GM18517 (cell line): ENCODE measurements at regions not wholly inside any gene's neighbourhood (a gene's known extent, or its start where the extent isn't known, plus 50 kb on each side); places are given as distances from the start of the nearest gene placed in this dataset.

Experiments used
- ATAC-seq: cut with Tn5 transposase; IDR thresholded peaks from one replicate; pipeline ENCODE4 v1.9.1; 2021; ENCODE audit warnings: mild to moderate bottlenecking, moderate library complexity; ENCODE audit not compliant: unreplicated experiment

GRCh38 chr9:107949061-107949460, 459.5 kb upstream of the KLF4 start:
- ATAC-seq: no peak

- ATAC-seq: no peak
These were observed 459.0 kb upstream of the KLF4 start for GRCh38 chr9:107948601-107949000.

DNA sequence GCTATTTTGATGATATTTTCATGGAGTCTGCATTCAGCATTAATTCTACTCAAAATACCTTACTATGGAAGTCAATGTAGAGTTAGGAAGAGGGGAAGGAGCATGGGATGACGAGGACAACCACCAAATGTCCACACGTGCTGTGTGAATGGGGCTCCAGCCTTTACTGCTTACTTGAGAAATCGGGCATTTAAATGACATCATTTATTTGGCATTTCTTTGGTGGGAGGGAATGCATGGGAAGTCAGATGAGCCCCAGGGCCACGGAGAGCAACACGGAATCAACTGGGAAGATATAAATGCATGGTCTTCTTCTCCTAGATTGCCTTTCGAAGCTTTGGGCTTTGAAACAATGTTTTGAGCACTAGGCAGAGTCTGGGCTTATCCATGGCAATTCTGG, 458.5 kb upstream of the KLF4 start:
- ATAC-seq: no peak

DNA sequence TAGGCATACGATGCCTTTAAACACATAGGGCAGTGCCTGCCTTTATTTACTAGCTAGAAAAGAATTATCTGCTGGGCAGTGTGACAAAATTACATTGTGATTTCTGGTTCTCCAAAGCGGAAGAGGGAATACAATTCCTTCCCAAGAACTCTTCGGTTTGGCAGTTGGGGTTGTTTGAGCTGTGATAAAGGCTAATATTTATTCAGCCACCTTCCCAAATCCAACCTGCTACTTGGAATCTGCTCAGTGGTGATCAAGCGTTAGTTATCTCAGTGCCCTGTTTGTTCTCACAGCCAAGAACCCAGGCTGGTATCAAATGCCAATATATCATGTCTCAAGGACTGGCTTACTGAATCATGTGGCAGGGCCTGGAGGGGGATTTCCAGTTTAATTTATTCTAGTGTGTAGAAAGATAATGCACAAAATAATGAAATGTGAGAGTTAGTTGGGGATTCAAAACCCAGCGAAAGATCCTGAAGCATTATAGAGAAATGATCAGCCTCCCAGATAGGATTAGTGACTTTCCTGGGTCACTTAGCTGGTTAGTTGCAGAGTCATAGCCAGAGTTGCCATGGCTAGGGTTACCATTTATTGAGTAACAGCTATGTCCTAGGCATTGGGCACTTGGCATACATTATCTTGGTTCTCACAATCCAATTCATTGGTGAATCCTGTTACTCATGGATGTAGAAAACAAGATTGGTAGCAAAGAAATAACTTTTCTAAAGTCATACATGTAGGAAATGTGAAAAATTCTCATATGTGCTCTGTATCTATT, 457.0 kb upstream of the KLF4 start:
- ATAC-seq: no peak

DNA sequence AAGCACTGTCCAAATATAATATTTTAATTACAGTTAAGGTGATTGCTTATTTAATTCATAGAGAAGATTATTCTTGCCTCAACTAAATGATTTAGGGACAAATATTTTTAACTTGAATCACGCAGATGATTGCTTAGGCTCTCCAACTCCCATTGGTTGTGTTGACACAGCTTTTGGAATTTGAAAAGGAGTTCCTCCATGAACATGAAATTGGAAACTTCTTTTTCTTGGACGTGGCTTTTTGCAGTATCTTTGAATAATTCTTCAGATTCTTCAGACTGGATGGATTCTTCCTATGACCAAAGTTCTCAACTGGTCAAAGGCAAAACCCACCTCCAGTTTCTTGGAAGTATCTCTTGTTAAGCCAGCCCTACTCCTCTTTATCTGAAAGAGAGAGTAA, 456.4 kb upstream of the KLF4 start:
- ATAC-seq: no peak

GRCh38 chr9:107945493-107945892, 455.9 kb upstream of the KLF4 start:
- ATAC-seq: no peak

GRCh38 chr9:107944387-107944786, 454.8 kb upstream of the KLF4 start:
- ATAC-seq: no peak

GRCh38 chr9:107943901-107944300, 454.3 kb upstream of the KLF4 start:
- no peak for ATAC-seq

DNA sequence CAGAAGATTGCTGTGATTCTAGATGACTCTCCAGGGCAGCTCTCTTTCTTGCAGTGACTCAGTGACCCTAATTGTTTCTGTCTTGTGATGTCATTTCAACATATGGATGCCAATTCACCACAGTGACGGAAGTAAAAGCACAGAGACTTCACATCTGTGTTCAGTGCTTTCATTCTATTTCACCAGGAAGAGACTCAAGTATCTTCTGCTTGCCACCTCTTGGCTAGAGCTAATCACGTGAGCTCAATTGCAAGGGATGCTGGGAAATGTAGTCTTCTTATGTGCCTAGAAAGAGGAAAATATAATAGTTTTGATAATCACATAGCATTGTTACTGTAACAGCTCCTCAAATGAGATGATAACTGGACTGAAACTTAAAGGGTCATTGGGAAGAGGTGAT, 453.3 kb upstream of the KLF4 start:
- no peak for ATAC-seq

GRCh38 chr9:107942291-107942690, 452.7 kb upstream of the KLF4 start:
- ATAC-seq: no peak

DNA sequence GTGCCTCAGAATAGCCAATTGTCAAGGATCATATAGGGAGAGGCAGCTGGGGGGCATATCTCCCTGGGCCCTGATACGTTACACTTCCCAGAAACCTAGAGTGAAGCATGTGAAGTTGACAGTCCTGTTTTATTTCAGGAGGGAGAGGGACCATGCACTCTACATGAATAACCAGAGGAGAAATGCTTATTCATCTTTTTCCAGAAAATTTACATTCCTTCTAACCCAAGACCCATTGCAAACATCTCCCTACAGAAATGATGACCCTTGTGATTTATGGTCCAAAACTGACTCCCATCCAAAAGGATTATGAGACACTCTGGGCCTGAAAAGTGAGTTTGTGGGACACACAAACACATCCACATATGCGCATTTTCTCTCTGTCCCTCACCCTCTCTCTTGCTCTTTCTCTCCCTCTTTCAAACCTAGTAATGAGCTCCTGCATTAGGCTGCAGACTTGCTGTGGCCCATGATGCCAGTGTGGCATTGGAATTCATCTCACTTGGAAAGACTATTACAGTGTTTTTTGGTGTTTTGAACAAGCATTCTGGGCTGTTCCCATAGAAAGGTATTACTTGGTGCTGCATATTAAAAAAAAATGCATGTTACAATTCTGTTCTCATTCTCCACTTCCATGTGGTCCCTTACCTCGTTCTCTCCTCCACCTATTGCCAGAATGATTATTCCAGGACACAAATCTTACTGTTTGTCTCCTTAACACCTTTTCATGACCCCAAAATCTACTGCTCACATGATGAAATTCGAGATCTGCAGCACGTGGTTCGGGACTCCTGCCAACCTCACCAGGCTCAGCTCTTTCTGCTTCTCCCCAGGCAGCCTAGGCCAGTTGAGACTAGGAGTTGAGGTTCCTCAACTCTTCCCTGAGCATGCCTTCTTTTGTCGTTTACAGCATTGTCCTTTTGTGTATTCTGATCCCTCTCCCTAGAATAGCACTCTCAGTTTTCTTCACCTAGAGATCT, 451.3 kb upstream of the KLF4 start:
- ATAC-seq: no peak

DNA sequence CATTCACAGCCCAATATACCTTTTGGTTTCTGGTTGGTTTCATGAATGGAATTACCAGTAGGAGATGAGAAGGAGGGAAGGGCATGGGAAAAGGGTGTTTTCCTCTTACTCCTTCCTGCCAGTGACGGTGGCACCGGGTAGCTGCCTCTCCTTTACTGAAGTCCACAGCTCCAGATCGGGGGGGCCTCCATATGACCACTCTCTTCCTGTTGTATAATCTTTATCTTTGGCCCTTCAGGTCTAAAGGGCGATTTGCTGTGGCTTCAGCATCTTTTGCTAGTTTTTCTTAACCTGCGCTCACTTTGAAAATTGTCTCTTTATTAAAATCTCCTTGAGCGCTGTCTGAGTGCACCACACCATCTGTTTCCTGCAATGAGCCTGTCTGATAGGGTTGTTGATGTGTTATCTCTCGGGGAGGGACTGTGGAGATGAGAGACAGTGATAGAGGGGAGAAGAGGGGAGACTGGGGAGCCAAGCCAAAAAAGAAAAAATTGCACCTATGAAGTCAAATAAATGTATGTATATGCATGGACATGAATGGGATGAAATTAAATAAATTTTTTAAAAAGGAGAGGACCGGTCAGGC, 449.3 kb upstream of the KLF4 start:
- no peak for ATAC-seq

- no peak for ATAC-seq
These were observed 446.4 kb upstream of the KLF4 start for GRCh38 chr9:107935931-107936330.

- no peak for ATAC-seq
These were observed 443.9 kb upstream of the KLF4 start for GRCh38 chr9:107933516-107933915.

DNA sequence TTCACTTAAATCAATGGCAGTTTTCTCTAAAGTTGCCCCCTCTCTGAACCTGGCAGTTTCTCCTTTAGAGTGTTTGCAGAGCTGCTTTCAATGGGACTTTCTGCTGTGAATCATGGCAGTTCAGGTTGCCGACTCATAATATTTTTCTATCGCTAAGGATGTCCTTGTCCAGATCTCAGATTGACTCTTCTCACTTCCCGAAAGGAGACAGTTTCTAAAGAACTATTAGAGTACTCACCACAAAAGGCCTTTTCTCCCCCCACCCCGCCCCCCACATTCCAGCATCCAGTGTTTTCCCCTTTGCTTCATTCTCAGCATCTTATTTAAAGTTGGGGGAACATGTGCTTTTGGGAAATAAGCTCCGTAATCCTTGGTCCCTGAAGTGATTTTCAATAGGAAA, 443.5 kb upstream of the KLF4 start:
- no peak for ATAC-seq

DNA sequence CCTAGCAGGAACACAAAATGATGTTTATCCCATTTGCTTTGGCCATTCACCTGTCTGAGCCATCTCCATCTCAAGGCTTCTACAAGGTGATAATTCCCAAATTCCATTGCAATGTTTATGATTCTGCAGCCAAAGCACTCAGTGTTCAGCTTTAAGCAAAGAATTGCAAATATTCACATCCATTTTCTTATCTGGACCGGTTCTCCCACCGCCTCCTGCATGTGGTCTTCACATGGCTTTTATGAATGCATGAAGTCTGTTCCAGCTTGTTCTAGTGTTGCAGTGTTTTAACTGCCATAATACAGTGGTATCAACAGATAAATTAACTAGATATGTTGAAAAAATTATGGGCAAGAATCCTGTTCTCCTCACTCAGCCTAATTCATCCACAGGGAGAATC, 443.0 kb upstream of the KLF4 start:
- no peak for ATAC-seq

DNA sequence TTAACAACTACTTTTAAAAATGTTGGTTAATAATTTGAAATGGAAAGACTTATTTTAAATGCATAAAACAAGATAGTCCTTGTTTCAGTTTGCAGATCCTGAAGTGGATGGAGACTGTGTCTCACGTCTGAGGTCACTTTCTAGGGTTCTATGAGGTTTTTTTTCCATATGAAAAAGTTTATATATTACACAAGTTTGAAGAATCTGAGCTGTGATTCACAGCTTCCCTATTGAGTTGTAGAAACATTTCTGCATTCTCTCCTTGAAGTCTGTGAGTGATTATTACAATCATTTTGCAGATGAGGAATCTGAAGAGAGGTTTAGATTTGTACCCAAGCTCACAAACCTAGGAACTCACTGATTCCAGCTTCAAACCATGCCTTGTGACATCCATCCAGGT, 442.5 kb upstream of the KLF4 start:
- ATAC-seq: no peak

- ATAC-seq: no peak
These were observed 441.6 kb upstream of the KLF4 start for GRCh38 chr9:107931071-107931715.

DNA sequence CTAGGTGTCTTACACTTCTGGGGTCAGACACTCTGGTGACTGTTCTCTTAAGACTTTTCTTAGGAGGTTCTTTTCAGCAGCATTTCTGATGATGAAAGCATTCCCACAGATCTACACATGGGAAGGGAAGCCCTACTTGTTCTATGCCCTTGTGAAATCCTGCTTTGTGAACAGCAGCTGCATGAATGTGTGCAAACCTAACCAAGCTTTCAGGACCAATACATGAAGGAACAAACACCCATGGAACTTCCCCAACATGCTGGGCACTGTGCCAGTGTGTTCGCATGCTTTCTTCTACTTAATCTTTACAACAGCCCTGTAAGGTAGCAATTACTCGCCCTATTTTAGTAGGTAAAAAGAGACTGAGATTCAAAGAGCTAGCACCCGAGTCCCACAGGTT, 439.9 kb upstream of the KLF4 start:
- ATAC-seq: no peak

DNA sequence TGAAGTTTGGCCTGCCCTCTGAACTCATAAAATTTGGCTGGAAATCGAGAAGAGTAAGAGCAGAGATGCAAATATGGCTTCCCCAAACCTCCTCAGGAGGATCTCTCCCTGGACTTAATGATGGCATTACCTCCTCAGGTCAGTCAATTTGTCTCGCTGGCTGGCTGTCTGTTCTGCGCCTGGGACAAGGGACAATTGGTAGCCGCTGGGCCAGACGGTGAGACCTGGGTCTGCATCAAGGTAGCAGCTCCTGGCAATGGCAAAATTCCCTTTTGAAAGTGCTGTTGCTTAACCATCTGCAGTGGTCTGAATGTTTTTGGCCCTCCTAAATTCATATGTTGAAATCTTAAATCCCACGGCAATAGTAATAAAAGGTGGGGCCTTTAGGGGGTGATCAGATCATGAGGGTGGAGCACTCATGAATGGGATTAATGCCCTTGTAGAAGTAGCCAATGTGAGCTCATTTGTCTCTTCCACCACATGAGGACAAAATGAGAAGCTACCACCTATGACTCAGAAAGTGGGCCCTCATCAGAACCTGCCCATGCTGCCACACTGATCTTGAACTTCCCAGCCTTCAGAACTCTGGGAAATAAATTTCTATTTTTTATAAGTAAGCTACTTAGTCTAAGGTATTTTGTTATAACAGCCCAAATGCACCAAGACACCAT, 439.3 kb upstream of the KLF4 start:
- ATAC-seq: no peak

- no peak for ATAC-seq
These were observed 437.7 kb upstream of the KLF4 start for GRCh38 chr9:107927276-107927675.
